Activated naive CD4-positive, alpha-beta T cell treated with anti-CD3 and anti-CD28 coated beads, Interleukin-2, amount 50 U/mL, for 24 hours (primary cell): ENCODE measurements at regions not wholly inside any gene's neighbourhood (a gene's known extent, or its start where the extent isn't known, plus 50 kb on each side); places are given as distances from the start of the nearest gene placed in this dataset.

Experiments used
- H3K27ac Mint-ChIP-seq: one replicate; pipeline ENCODE4 v1.8.0; 2021; ENCODE audit warnings: mild to moderate bottlenecking, mixed read lengths
- H3K27me3 Mint-ChIP-seq: one replicate; pipeline ENCODE4 v1.8.0; 2021; ENCODE audit warnings: mixed read lengths
- H3K36me3 Mint-ChIP-seq: one replicate; pipeline ENCODE4 v1.8.0; 2021; ENCODE audit warnings: mixed read lengths
- H3K4me1 Mint-ChIP-seq: one replicate; pipeline ENCODE4 v1.8.0; 2021; ENCODE audit warnings: mixed read lengths
- H3K4me3 Mint-ChIP-seq: one replicate; pipeline ENCODE4 v1.8.0; 2021; ENCODE audit warnings: mild to moderate bottlenecking, mixed read lengths
- H3K9me3 Mint-ChIP-seq: one replicate; pipeline ENCODE4 v1.8.0; 2021; ENCODE audit warnings: mixed read lengths

DNA sequence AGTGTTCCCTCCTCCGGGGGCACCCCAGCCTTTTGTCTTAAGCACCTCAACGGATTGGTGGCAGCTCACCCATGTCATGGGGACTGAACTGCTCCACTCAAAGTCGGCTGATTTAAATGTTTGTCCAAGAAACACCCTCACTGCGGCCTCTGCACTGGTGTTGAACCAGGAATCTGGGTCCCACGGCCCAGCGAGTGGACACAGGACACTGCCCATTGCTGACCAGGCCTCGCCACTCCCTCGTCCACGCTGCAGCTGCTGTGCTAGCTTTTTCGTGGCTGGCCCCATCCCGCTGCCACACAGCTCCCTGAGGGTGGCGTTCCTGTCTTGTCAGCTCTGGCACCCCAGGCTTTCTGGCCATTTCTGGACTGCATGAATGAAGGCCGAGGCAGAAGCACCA lies 646.2 kb downstream of the BRD1 start:
- Mint-ChIP-seq H3K36me3 (no peaks in the 10 kb centered on the region), H3K27ac (no peak overlapping the region), H3K4me3 (no peak overlapping the region), H3K9me3 (no peaks in the 10 kb centered on the region), H3K27me3 (peaks cover 6% of the 10 kb centered on the region), H3K4me1 (no peaks in the 10 kb centered on the region)

DNA sequence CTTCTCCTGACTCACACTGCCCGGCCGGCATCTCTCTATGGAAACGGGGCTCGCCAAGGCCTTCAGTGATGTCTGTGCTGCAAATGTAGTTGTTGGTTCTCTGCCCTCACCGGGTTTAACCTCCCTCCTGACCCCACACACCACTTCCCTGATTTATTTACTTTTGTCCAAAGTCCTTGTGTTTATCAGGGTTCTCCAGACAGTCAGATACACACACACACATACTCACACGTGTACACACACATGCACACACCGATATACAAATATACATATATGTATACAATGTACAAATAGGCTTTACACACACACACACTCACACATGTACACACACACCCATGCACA lies 647.0 kb downstream of the BRD1 start:
- Mint-ChIP-seq H3K9me3 (no peaks in the 10 kb centered on the region), H3K4me1 (no peaks in the 10 kb centered on the region), H3K27me3 (peaks cover 9% of the 10 kb centered on the region), H3K36me3 (no peaks in the 10 kb centered on the region), H3K4me3 (no peak overlapping the region), H3K27ac (no peak overlapping the region)

DNA sequence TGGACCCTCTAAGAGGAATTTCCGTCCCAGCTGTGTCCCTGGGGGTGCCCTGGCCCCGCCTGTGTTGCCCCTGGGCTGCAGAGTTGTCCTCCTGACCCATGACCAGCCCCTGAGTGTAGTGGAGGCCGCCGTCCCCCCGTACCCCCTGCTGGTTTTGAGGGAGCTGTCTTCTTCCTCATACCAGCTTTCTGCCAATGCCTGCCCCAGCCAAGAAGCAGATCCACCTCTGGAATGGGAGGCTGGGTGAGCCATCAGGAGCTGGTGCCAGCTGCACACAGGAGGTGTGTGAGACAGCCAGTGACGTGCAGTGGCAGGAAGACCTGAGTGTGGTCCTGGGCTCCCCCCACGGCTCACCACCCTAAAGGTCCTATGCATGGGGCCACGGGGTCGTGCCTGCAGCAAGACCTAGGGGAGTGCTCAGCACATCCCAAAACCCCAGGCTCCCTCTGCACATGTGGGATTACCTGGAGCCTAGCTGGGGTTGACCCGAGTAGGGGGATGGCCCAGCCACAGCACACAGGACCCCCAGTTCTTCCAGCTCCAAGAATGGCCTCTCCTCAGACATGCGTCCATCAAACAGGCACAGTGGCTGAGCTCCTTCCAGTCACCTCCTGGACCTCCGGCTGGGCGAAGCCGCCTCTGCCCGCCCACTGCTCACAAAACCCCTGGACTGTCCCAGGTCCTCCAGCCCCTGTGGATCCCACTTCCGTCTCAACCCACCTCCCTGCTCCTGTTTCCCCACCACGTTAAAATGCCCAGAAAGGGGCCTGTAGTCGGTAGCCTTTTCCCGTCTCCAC lies 647.6 kb downstream of the BRD1 start:
- Mint-ChIP-seq H3K27ac (no peak overlapping the region), H3K4me1 (no peaks in the 10 kb centered on the region), H3K36me3 (no peaks in the 10 kb centered on the region), H3K4me3 (no peak overlapping the region), H3K9me3 (no peaks in the 10 kb centered on the region), H3K27me3 (peaks cover 11% of the 10 kb centered on the region)

- no peak overlapping the region for H3K27ac Mint-ChIP-seq
- H3K4me1 Mint-ChIP-seq: no peaks in the 10 kb centered on the region
- no peak overlapping the region for H3K4me3 Mint-ChIP-seq
- H3K36me3 Mint-ChIP-seq: no peaks in the 10 kb centered on the region
- H3K27me3 Mint-ChIP-seq: peaks cover 11% of the 10 kb centered on the region
- H3K9me3 Mint-ChIP-seq: no peaks in the 10 kb centered on the region
These were observed 648.5 kb downstream of the BRD1 start for GRCh38 chr22:49179175-49179574.

GRCh38 chr22:49178246-49179005 lies 649.2 kb downstream of the BRD1 start:
- Mint-ChIP-seq H3K9me3 (no peaks in the 10 kb centered on the region), H3K4me3 (no peak overlapping the region), H3K4me1 (no peaks in the 10 kb centered on the region), H3K27me3 (peaks cover 11% of the 10 kb centered on the region), H3K36me3 (no peaks in the 10 kb centered on the region), H3K27ac (no peak overlapping the region)

DNA sequence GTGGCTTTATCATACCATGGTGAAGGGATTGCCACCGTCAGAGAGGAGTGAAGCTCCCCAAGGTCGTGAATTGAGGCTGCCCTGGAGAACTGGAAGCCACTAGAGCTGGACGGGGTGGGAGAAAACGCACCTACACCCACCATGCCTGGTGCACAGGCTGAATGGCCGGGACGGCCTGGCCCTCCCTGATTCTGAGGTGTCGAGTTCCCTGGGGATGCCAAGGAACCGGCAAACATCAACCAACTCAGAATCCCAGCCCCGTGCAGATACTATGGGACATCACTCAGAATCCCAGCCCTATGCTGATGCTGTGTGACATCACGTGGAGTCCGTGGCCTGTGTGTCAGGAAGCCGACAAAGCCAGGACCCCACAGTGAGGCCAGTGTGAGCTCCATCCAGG lies 650.0 kb downstream of the BRD1 start:
- Mint-ChIP-seq H3K4me3 (no peak overlapping the region), H3K9me3 (no peaks in the 10 kb centered on the region), H3K27me3 (peaks cover 10% of the 10 kb centered on the region), H3K27ac (no peak overlapping the region), H3K4me1 (no peaks in the 10 kb centered on the region), H3K36me3 (no peaks in the 10 kb centered on the region)

- no peak overlapping the region for H3K27ac Mint-ChIP-seq
- H3K9me3 Mint-ChIP-seq: peaks cover under 1% of the 10 kb centered on the region
- no peaks in the 10 kb centered on the region for H3K4me1 Mint-ChIP-seq
- peaks cover 8% of the 10 kb centered on the region for H3K27me3 Mint-ChIP-seq
- no peak overlapping the region for H3K4me3 Mint-ChIP-seq
- H3K36me3 Mint-ChIP-seq: no peaks in the 10 kb centered on the region
These were observed 650.7 kb downstream of the BRD1 start for GRCh38 chr22:49176956-49177355.

GRCh38 chr22:49170053-49170452 lies 657.6 kb downstream of the BRD1 start:
- H3K27me3 Mint-ChIP-seq: no peaks in the 10 kb centered on the region
- H3K9me3 Mint-ChIP-seq: peaks cover 6% of the 10 kb centered on the region
- no peaks in the 10 kb centered on the region for H3K36me3 Mint-ChIP-seq
- no peak overlapping the region for H3K4me3 Mint-ChIP-seq
- no peak overlapping the region for H3K27ac Mint-ChIP-seq
- no peaks in the 10 kb centered on the region for H3K4me1 Mint-ChIP-seq

DNA sequence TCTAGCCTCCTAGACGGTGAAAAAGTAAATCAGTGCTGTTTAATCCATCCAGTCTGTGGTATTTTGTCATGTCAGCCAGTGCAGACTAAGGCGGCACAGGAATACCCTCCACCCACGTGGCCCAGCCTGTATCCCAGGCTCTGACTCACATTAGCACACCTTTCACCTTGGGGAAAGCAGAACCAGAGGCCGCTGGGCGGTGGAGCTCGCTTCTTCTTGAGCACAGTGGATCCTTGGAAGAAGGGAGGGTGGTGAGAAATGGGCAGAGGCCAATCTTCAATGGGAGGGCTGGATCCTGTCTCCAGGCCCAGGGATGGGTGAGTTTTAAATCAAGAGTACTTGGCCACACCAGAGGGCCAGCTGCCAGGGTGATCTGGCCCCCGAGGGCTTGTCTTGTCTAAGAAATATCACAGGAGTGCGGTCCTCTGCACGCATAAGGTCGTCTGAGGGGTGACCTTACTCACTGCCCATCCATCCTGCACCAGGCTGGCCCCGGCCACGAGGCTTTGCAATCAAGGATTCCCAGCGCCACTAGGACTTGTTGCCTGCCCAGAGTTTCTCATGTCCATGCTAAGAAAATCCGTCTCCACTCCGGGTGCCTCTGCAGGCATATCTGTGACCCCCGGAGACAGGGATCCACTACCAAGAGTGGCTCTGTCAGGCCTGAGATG lies 658.5 kb downstream of the BRD1 start:
- H3K4me3 Mint-ChIP-seq: no peak overlapping the region

DNA sequence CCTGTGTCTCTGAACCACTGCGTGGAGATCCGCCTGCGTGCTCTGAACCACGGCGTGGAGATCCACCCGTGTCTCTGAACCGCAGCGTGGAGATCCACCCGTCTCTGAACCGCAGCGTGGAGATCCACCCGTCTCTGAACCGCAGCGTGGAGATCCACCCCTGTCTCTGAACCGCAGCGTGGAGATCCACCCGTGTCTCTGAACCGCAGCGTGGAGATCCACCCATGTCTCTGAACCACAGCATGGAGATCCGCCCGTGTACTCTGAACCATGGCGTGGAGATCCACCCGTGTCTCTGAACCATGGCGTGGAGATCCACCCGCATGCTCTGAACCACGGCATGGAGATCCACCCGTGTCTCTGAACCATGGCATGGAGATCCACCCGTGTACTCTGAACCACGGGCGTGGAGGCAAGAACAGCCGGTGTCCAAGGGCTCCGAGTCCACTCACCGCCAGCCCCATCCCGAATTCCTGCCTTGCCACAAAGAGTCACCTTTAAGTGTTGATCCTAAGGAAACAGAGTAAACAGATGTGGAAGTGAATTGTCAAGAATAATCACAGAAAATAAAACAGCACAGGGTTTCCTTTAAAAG lies 659.4 kb downstream of the BRD1 start:
- Mint-ChIP-seq H3K27ac (no peak overlapping the region), H3K4me3 (no peak overlapping the region), H3K9me3 (peaks cover 6% of the 10 kb centered on the region), H3K4me1 (no peaks in the 10 kb centered on the region), H3K36me3 (no peaks in the 10 kb centered on the region), H3K27me3 (no peaks in the 10 kb centered on the region)

More for the DNA sequence above, 658.5 kb downstream of the BRD1 start:
- Mint-ChIP-seq H3K9me3 (peaks cover 6% of the 10 kb centered on the region), H3K27ac (no peak overlapping the region), H3K4me1 (no peaks in the 10 kb centered on the region), H3K36me3 (no peaks in the 10 kb centered on the region), H3K27me3 (no peaks in the 10 kb centered on the region)

DNA sequence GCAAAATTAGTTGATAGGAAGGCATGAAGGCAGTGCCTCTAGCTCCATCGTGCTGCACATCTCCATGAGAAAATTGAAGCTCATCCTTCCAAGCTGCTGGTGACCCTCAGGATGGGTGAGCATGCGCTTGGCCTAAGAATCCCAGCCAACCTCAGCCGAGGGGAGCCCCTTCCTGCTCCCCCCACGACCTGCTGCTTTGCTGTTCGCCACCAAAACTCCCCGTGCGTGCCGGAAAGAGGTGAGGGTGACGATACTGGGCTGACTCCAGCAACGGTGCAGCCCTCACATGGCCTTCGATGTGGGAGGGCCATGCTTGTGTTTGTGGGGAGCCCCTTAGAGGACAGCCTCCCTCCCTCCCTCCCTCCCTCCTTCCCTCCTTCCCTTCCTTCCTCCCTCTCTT lies 660.9 kb downstream of the BRD1 start:
- Mint-ChIP-seq H3K27ac (no peak overlapping the region), H3K4me3 (no peak overlapping the region), H3K36me3 (no peaks in the 10 kb centered on the region), H3K27me3 (peaks cover 4% of the 10 kb centered on the region), H3K4me1 (no peaks in the 10 kb centered on the region), H3K9me3 (peaks cover 3% of the 10 kb centered on the region)

DNA sequence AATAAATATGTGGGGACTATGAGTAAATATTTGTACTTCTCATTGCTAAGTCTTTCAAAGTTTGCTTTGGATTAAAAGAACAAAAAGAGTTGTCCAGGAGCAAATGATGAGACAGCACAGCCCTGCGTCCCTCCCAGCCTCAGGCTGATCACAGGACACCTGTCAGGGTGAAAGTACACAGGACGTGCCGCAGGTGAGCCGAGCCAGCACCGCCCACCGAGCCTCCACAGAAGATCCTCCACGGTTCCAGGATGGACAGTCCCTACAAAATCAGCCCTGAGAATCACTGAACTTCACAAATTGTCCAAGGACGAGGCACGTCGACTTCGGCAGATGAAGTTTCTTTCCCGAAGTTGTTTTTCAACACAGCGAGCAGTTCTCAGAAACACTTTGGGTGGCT lies 661.5 kb downstream of the BRD1 start:
- H3K4me3 Mint-ChIP-seq: no peak overlapping the region
- H3K36me3 Mint-ChIP-seq: no peaks in the 10 kb centered on the region
- no peaks in the 10 kb centered on the region for H3K9me3 Mint-ChIP-seq
- H3K27me3 Mint-ChIP-seq: peaks cover 4% of the 10 kb centered on the region
- H3K27ac Mint-ChIP-seq: no peak overlapping the region
- H3K4me1 Mint-ChIP-seq: no peaks in the 10 kb centered on the region

GRCh38 chr22:49164773-49165320 lies 662.8 kb downstream of the BRD1 start:
- Mint-ChIP-seq H3K36me3 (no peaks in the 10 kb centered on the region), H3K4me3 (no peak overlapping the region), H3K9me3 (no peaks in the 10 kb centered on the region), H3K27ac (no peak overlapping the region), H3K27me3 (peaks cover 4% of the 10 kb centered on the region), H3K4me1 (no peaks in the 10 kb centered on the region)

DNA sequence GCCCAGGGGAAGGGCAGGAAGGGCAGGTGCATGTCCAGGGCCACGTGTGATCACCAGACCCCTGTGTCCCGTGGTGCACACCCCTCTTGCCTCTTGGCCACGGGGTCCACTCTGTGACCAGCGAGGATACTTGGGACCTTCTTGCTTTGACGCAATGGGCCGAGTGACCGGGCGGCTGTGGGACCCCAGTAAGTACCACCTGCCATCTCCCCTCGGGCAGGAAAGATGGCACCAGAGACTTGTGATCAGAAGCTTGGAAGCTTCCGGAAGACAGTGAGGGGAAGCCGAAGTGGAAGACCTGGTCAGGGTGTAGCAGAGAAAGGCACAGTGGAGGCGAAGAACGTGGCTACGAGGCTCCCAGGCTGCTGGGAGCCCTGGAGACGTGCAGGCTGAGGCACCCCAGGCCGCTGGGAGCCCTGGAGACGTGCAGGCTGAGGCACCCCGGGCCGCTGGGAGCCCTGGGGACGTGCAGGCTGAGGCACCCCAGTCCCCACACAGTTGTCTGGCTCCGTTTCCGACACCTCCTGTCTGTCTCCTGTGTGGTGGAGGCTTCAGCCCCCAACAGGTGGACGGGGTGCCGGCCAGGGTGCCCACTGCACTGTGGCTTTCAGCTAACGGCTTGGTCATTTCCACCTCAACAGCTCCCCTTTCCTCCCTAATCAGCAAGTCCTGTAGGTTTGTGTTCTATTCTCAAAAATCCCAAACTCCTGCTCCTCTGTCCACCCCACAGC lies 663.5 kb downstream of the BRD1 start:
- Mint-ChIP-seq H3K36me3 (no peaks in the 10 kb centered on the region), H3K4me3 (no peak overlapping the region), H3K27ac (no peak overlapping the region), H3K27me3 (peaks cover 4% of the 10 kb centered on the region), H3K4me1 (no peaks in the 10 kb centered on the region), H3K9me3 (no peaks in the 10 kb centered on the region)
